Kidney epithelial cell (primary cell): ENCODE measurements at regions not wholly inside any gene's neighbourhood (a gene's known extent, or its start where the extent isn't known, plus 50 kb on each side); places are given as distances from the start of the nearest gene placed in this dataset.
A peak's percentile ranks its signal among the peaks of the same experiment; 100 is the strongest.

Source experiments
- DNase-seq: peaks from one replicate; pipeline ENCODE4 v3.0.0-alpha.2; 2010; ENCODE audit warnings: low read depth
- H3K27me3 ChIP-seq: 2 replicates; pipeline ENCODE4 v1.6.0; 2011; ENCODE audit warnings: low read length; ENCODE audit not compliant: control insufficient read depth, insufficient read depth
- H3K36me3 ChIP-seq: 2 replicates; pipeline ENCODE4 v1.5.1; 2011; ENCODE audit warnings: low read length; ENCODE audit not compliant: control insufficient read depth, insufficient read depth
- H3K4me3 ChIP-seq: 2 replicates; pipeline ENCODE4 v1.5.1; 2011; ENCODE audit warnings: low read depth, mild to moderate bottlenecking, control low read depth, low read length
- CTCF ChIP-seq: IDR thresholded peaks from 2 replicates; pipeline ENCODE4 v1.5.1; 2011; ENCODE audit warnings: mild to moderate bottlenecking, moderate library complexity, low read length, control low read depth, inconsistent platforms; ENCODE audit not compliant: insufficient read depth, poor library complexity, severe bottlenecking

GRCh38 chr7:3151784-3152183 lies 108.1 kb upstream of the CARD11 start:
- TF ChIP-seq CTCF: no peak
- no peak for DNase-seq
- H3K4me3 ChIP-seq: no peak overlapping the region
- H3K27me3 ChIP-seq: no peaks in the 10 kb centered on the region
- no peaks in the 10 kb centered on the region for H3K36me3 ChIP-seq

GRCh38 chr7:3152714-3153113 lies 109.0 kb upstream of the CARD11 start:
- no peaks in the 10 kb centered on the region for H3K27me3 ChIP-seq
- H3K4me3 ChIP-seq: no peak overlapping the region
- DNase-seq: no peak
- no peaks in the 10 kb centered on the region for H3K36me3 ChIP-seq
- no peak for TF ChIP-seq CTCF

GRCh38 chr7:3153118-3153517 lies 109.5 kb upstream of the CARD11 start:
- no peaks in the 10 kb centered on the region for H3K36me3 ChIP-seq
- no peak for DNase-seq
- no peak for TF ChIP-seq CTCF
- H3K27me3 ChIP-seq: no peaks in the 10 kb centered on the region
- no peak overlapping the region for H3K4me3 ChIP-seq

GRCh38 chr7:3154317-3154716 lies 110.7 kb upstream of the CARD11 start:
- Histone ChIP-seq H3K4me3 (no peak overlapping the region), H3K27me3 (no peaks in the 10 kb centered on the region), H3K36me3 (no peaks in the 10 kb centered on the region)
- no peak for TF ChIP-seq CTCF
- no peak for DNase-seq

GRCh38 chr7:3154881-3155494 lies 111.3 kb upstream of the CARD11 start:
- DNase-seq: no peak
- Histone ChIP-seq H3K36me3 (no peaks in the 10 kb centered on the region), H3K27me3 (no peaks in the 10 kb centered on the region), H3K4me3 (no peak overlapping the region)
- peak; percentile 62 for TF ChIP-seq CTCF

GRCh38 chr7:3156508-3156907 lies 112.8 kb upstream of the CARD11 start:
- no peak for DNase-seq
- no peaks in the 10 kb centered on the region for H3K36me3 ChIP-seq

More at GRCh38 chr7:3156508-3156907, 112.8 kb upstream of the CARD11 start:
- no peaks in the 10 kb centered on the region for H3K27me3 ChIP-seq
- no peak overlapping the region for H3K4me3 ChIP-seq
- no peak for TF ChIP-seq CTCF
